Suprapubic skin (tissue), 4 donors: ENCODE measurements at regions not wholly inside any gene's neighbourhood (a gene's known extent, or its start where the extent isn't known, plus 50 kb on each side); places are given as distances from the start of the nearest gene placed in this dataset.
"Not testable (repeated sequence)": the region's sequence is repeated elsewhere in the genome, so short reads cannot be mapped to it uniquely, and the experiment has no call there.

Experiments
- POLR2A ChIP-seq, 2 donors: fragments of 450-650 bp; IDR thresholded peaks; one replicate each; pipeline ENCODE4 v1.6.1; 2017; ENCODE audit warnings: antibody characterized with exemption in 2 of 2, mild to moderate bottlenecking in 2 of 2, moderate library complexity in 2 of 2
- POLR2AphosphoS5 ChIP-seq, 3 donors: sonication (generic); formaldehyde crosslinking; IDR thresholded peaks; one replicate each; pipeline ENCODE4 v1.6.1; 2017; ENCODE audit warnings: antibody characterized with exemption in 3 of 3
- TF ChIP-seq, protein P1 (sequence below), 2 donors: fragments of 200-600 bp in 1 of 2; fragments of 450-650 bp in 1 of 2; sonication (generic) in 1 of 2; IDR thresholded peaks; one replicate each; pipeline ENCODE4 v1.5.1; 2016 to 2019; ENCODE audit warnings: antibody characterized with exemption in 2 of 2, mild to moderate bottlenecking in 1 of 2, moderate library complexity in 1 of 2

DNA sequence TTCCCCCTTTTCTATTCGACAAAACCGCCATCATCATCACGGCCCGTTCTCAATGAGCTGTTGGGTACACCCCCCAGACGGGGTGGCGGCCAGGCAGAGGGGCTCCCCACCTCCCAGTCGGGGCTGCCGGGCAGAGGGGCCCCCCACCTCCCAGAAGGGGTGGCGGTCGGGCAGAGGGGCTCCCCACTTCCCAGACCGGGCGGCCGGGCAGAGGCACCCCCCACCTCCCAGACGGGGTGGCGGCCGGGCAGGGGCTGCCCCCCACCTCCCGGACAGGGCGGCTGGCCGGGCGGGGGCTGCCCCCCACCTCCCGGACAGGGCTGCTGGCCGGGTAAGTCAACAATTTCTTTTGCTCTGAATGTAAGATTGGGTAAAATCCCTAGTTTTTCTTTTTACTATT lies 1162.2 kb upstream of the CELF2 start:
- not testable (repeated sequence) for TF ChIP-seq POLR2A, POLR2AphosphoS5 (IDR thresholded peaks at IDR 0.05)
- TF ChIP-seq, protein P1, sequence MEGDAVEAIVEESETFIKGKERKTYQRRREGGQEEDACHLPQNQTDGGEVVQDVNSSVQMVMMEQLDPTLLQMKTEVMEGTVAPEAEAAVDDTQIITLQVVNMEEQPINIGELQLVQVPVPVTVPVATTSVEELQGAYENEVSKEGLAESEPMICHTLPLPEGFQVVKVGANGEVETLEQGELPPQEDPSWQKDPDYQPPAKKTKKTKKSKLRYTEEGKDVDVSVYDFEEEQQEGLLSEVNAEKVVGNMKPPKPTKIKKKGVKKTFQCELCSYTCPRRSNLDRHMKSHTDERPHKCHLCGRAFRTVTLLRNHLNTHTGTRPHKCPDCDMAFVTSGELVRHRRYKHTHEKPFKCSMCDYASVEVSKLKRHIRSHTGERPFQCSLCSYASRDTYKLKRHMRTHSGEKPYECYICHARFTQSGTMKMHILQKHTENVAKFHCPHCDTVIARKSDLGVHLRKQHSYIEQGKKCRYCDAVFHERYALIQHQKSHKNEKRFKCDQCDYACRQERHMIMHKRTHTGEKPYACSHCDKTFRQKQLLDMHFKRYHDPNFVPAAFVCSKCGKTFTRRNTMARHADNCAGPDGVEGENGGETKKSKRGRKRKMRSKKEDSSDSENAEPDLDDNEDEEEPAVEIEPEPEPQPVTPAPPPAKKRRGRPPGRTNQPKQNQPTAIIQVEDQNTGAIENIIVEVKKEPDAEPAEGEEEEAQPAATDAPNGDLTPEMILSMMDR (IDR thresholded peaks at IDR 0.05) = not testable (repeated sequence)
